ENCODE measurements at regions not wholly inside any gene's neighbourhood (a gene's known extent, or its start where the extent isn't known, plus 50 kb on each side); places are given as distances from the start of the nearest gene placed in this dataset.
"Not testable (repeated sequence)": the region's sequence is repeated elsewhere in the genome, so short reads cannot be mapped to it uniquely, and the experiment has no call there.

DNA sequence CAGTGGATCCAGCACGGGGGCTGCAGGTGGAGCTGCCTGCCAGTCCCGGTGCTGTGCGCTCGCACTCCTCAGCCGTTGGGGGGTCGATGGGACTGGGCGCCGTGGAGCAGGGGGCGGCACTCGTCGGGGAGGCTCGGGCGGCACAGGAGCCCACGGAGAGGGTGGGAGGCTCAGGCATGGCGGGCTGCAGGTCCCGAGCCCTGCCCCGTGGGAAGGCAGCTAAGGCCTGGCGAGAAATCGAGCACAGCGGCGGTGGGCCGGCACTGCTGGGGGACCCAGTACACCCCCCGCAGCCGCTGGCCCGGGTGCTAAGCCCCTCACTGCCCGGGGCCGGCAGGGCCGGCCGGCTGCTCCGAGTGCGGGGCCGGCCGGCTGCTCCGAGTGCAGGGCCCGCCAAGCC, 52.3 kb upstream of the MARK1 start:
- not testable (repeated sequence) for FAIRE-seq

DNA sequence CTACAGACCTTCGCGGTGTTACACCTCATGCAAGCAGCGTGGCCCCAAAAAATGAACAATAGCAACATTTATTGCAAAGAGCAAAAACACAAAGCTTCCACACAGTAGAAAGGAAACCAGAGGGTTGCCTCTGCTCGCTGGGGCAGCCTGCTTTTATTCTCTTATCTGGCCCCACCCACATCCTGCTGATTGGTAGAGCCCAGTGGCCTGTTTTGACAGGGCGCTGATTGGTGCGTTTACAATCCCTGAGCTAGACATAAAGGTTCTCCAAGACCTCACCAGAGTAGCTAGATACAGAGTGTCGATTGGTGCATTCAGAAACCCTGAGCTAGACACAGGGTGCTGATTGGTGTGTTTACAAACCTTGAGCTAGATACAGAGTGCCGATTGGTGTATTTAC, 52.8 kb upstream of the MARK1 start:
- not testable (repeated sequence) for FAIRE-seq

DNA sequence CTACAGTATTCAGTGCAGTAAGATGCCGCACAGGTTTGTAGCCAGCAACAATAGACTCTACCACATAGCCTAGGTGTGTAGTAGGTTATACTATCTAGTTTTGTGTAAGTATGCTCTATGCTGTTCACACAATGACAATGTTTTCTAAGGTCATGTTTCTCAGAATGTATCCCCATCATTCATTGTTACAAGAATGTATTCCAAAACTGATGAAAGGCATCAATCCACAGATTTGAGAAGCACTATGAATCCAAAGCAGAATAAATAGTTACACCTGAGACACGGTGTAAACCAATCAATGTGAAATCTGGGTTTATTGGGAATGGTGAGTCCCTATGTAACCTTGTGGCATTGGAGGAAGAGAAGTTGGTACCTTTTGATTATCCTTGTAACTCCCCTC, 54.5 kb upstream of the MARK1 start:
- no peak for FAIRE-seq

DNA sequence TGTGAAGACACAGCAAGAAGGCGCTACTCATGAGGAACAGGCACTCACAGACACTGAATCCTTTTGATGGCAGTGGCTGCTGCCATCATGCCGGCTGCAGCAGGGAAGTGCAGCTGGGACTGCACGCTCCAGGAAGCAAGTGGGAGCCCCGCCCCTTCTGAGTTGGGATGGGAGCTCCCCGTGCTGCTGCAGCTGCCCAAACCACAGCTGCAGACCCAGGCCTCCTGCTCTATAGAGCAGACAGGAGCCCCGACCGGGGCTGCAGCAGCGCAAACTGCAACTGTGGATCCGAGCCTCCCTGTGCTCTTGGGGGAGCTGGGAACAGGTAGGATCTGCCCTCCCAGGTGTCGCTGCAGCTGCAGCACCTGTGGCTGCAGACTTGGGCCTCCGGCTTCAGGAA, 65.2 kb upstream of the MARK1 start:
- FAIRE-seq: no peak

DNA sequence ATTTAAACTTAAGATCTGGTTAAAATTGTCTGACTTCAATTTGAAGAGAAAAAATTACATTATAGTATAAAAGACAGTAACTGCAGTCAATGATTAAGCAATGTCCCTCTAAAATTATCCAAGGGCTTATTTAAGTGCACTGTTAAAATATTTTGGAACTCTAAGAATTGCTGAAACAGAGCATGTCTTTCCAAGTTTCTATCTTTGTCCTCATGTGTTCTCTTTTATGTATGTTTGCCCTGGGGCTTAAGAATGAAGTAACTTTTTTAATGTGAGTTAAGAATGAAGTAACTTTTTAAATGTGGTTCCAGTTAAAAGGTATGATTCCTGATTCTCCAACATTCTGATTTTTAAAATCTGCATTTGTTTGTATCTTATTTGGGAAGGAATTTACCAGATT, 69.0 kb upstream of the MARK1 start:
- no peak for FAIRE-seq

DNA sequence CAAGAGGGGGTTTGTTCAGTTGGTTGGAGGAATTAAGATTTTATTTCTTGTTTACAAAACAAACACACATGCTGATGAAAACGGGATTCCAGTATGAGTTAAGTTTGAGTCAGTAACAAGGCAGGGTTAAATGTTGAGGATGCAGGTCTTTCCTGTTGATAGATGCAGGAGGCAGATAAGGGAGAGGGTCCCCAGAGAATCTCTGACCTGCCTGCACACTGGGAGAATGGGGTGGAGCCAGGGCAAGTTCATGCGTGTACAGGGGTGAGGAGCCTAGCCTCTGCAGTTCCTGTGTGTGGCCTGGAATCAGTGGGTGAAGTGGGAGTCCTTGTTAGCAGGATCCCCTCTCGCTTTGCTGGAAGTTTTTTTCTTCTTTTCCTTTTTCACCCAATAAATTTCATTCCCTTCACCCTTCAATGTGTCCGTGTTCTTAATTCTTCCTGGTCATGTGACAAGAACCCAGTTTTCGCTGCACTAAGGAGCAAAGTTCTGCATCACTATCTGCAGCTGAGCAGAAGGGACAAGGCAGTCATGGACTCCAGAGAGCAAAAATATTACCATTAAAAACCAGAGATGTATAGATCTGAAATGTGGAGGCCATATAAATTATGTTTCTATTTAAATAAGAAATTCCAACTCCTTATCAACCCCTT, 69.9 kb upstream of the MARK1 start:
- FAIRE-seq: no peak

DNA sequence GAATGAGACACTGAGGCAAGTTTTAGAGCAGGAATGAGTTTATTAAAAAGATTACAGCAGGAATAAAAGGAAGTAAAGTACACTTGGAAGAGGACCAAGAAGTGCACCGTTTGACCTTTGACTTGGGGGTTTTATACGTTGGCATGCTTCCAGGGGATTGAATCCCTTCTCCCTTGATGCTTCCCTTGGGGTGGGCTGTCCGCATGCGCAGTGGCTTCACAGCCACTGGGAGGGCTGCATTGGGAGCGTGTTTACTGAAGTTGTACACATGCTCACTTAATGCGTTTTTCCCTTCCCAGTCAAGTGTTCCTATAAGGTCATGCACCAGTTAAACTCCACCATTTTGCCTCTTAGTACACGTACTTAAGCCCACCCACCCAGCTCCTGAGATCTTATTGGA, 72.4 kb upstream of the MARK1 start:
- no peak for FAIRE-seq

DNA sequence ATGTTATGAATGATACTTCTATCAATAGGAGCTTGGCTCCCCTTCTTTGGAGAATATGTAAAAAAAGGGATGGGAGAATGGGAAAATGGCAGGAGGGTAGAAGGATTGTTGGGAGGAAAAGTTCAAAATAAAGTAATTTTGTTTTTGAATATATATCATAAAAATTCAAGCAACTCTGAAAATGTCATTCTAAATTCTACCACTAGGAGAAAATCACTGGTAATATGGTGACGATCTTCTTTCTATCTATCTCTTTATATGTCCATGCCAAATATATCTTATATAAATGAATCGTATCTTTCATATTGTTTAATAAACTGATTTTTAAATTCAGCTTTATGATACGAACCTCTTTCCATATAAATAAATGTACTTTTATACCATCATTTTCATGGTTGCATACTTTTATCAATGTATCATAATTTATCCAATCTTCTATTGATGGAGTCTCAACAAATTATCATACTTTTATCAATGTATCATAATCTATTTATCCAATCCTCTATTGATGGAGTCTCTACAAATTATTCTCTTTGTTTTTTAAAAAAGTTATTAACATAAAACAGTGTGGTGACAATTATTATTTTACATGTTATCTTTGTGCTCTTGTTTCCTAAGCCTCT, 73.7 kb upstream of the MARK1 start:
- FAIRE-seq: peak; percentile 88

DNA sequence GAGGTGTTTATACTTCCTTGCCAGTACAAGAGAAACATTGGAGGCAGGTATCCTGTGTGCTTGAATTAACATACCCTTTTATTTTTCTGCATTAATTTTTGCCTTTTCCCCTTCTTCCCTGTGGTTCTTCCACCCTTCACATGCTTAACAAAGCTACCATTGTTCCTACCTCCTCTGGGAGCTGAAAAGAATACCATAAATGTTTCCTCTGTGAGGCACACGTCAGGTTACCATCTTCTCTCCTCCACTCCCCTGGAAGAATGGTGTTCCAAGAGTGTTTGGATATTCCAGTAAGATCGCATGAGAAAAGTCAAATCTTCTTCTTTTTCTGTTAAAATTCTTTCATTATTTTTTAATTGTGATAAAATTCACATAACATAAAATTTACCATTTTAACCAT, 74.6 kb upstream of the MARK1 start:
- no peak for FAIRE-seq

DNA sequence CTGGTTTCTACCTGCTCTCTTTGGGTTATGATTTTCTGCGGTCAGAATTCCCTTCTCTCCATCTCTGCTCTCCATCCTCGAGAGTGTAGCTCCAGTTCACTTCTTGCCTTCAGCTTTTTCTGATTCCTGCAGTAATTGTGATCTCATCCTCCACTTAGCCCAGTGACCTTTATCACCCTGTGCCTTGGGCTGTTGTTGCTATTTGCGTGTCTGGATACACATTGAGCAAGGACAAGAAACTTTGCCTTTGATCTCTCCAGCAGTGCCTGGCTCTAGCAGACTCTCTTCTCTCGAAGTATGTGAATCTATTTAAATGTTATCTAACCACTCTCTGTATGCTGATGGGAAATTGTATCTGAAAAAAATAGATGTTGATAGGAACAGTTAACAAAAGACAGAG, 76.4 kb upstream of the MARK1 start:
- FAIRE-seq: no peak

DNA sequence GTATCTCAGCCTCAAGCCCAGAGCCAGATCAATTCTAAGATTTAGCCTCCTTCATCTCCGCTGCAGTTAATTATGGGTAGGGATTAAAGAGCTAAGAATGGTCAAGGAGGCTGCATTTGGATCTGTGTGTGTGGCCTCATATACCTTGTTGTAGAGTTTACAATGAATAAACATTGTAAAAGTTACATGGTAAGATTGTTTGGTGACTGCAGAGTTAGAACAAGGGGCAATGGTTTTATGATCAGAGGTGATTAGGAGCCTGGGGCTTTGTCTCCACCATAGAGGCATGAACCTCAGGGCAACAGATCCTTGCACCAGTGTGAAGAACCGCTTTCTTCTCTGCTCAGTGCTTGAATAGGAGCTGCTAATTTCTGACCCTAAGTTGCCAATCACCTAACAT, 77.0 kb upstream of the MARK1 start:
- no peak for FAIRE-seq

DNA sequence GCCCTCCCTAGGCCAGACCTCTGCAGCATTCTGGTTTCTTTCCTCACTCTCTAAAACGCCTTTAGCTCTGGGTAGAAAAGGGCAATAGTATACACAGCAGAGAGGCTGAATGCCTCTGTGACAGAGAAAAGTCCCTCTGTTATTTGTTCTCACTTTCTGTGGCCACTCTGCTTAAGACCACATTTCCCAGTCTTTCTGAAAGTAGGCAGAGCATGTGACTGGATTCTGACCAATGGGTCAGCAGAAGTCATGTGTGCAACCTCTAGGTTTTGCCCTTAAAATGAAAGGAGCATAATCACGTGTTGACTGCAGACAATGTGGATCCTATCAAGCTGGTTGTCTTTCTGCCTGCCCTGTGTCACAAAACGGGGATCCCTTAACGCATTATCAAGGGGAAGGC, 79.7 kb upstream of the MARK1 start:
- no peak for FAIRE-seq

DNA sequence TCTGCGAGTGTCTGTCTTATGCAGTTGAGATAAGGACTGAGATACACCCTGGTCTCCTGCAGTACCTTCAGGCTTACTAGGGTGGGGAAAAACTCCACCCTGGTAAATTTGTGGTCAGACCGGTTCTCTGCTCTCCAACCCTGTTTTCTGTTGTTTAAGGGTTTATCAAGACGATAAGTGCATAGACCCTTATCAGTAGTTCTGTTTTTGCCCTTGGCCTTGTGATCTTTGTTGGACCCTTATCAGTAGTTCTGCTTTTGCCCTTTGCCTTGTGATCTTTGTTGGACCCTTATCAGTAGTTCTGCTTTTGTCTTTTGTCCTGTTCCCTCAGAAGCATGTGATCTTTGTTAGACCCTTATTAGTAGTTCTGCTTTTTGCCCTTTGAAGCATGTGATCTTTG, 83.3 kb upstream of the MARK1 start:
- FAIRE-seq: not testable (repeated sequence)

DNA sequence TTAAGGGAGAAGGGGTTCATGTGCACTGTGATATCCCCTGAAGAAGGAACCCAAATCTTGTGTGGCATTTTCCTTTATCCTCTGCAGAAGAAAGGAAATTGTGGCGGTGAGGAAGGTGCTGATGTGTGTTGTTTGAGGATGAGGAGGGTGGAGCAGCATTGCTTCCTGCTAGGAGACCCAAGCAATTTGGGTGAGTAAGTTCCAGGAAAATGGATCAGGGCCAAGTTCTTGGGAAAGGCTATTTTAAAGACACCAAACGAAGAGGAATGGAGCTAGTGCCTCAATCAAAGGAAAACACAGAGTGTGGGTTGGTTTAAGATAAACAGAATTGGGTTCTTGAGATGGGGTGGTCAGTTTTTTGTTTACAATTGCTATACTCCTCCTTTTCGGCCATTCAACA, 86.7 kb upstream of the MARK1 start:
- FAIRE-seq: no peak

DNA sequence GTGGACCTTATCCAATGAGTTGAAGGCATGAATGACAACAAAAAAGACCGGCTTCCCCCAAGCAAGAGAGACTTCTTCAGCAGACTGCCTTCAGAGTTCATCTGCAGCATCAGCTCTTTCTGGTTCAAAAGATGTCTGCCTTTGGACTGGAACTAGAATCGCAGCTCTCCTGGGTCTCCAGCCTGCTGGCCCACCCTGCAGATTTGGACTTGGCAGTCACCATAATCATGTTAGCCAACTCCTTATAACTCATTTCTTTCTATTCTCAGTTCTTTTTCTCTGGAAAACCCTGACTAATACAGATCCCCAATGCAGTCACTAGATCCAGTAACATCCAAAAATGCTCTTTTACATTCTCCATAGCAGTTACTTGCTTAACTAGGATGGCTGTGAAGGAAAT, 89.2 kb upstream of the MARK1 start:
- FAIRE-seq: no peak

DNA sequence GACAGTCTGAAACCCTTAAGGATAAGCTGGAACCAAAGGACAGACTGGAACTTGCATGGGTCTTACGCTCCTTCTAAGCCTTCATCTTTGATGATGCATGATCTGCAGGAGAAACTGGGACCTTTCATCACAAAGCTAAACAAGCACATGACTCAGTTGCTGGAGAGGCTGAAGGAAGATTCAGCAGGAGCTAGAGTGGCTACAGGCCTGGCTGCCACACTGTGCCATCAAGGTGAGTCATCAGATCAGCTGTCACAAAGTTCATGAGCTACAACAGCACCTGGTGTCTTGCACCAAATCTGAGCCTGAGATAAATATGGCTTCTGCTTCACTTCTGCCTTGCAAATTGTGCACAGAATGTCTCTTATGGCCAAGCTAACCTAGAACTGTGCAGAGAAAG, 95.5 kb upstream of the MARK1 start:
- FAIRE-seq: no peak

DNA sequence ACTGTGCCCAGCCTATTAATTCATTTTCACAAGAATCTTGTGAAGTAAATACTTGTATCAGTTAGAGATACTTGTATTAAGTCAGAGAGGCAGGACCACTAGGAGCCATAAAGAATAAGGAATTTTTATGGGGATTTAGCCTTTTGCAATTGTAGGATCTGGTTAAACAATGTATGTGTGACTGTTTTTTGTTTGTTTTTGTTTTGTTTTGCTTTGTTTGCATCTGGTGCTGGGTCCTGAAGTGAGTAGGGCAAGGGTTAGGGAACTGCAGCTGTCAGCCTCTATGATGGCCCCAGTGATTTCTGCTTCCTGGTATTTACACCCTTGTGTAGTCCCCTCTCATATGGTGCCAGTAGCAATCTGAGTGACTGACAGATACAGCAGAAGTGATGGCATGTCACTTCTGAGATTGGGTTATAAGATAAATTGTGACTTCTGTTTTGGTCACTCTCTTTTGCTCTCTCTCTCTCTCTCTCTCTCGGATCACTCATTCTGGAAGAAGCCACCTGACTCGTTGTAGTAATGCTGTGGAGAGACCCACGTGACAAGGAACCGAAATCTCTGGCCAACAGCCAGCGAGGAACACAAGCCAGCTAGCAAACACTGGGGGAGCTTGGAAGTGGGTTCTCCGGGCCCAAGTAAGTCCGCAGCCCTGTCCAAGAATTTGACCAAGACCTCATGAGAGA, 96.2 kb upstream of the MARK1 start:
- no peak for FAIRE-seq

DNA sequence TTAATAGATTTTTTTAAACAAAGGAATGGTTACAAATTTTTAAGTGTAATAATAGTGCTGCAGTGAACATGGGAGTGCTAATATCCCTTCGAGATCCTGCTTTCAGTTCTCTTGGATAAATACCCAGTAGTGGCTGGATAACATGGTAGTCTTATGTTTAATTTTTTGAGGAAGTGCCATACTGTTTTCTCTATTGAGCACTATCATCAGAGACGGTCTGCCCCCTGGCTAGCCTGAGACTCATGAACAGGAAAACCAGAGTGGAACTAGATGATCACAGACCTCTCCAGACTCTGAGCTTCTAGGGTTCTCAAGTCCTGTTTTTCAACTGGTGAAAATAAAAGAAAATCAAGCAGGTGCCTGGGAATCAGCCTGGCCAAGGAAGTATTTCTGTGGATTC, 97.3 kb upstream of the MARK1 start:
- no peak for FAIRE-seq

DNA sequence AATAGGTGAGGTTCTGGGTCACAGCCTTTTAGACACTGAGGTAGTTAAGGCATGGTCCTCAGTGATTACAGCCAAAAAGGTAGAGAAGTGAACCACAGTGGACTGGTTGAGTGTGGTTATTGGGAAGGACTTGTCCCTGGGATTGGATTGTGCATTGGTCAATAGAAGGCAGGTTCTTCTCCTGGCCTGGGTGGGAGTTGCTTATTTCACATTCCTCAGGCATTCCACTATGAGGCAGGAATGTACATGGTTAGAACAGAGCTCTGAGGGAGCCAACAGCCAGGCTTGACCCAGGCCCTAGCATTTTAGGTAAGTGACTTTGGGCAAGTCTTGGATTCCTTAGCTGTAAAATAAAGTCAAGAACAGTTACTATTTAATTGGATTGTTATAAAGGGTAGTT, 97.9 kb upstream of the MARK1 start:
- no peak for FAIRE-seq

DNA sequence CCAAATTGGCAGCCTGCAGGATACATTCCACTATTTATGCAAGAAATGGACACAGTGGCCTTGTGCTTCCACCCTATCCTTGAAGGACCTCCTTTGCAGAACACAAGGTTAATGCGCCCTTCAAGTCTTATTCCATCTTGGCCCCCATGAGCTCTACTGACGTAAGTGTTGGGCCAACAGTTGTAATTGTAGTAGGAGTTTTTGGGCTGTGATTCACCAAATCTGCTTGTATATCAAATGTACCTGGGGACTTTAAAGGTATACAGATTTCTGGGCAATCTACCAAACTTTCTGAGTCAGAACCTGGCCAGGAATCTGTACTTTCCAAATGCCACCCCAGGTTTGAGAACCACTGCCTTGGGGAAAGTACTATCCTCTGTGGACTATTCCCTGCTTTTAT, 100.9 kb upstream of the MARK1 start:
- FAIRE-seq: no peak

DNA sequence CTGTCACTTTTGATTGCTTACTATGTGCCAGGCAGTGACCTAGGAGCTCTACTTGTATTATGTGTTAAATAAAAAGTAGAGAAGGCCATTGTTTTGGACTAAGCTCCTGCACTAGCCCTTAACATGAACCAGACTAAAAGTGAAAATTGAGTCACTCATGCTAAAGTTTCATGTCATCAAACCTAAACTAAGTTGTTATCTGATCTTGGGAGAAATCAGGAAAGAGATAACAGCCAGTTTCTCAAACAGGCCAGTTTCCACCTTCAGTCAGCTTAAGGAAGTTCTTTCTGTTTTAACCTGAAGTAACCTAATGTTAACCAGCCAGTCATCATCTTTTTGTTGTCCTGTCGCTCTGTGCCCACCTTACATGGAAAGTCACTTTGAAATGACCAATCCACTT, 102.1 kb upstream of the MARK1 start:
- FAIRE-seq: no peak

DNA sequence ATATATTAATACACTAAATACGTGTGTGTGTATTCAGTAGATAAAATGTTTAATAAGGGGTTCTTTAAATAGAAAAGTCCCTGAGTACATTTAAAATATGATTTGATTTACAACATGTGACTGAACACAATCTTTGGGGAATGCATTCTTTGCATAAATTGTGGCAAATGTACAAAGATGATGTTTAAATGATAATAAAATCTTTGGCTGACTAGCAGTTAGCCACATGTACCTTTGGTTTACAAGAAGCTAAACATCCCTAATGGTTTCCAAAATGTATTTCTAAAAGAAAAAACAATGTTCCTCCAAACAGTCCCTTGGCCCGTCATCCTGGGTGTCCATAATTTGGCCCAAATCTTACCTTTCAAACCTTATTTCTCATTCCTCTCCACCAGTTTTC, 106.4 kb upstream of the MARK1 start:
- no peak for FAIRE-seq

DNA sequence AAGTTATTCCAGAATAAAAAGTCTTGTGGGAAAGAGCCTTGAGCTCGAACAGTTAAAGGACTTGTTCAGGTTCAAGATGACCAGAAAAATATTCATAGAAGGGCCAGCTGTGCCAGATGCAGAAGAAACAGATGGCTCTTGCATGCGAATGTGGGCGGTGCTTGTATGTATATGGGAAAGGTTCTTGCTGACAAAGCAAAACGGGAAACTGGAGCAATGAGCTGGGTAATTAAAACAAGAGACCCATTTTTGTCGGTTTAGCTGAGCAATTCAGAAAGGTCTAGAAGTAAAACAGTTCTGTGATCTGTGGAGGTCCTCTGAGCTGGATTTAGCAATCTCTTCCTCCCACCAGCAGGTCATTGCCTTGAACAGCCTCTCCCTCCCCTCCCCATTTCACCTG, 107.2 kb upstream of the MARK1 start:
- FAIRE-seq: no peak

DNA sequence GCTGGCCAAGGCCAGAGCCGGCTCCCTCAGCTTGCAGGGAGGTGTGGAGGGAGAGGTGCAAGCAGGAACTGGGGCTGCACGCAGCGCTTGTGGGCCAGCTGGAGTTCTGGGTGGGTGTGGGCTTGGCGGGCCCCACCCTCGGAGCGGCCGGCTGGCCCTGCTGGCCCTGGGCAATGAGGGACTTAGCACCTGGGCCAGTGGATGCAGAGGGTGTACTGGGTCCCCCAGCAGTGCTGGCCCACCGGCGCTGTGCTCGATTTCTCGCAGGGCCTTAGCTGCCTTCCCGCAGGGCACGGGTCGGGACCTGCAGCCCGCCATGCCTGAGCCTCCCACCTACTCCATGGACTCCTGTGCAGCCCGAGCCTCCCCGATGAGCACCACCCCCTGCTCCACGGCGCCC, 115.6 kb upstream of the MARK1 start:
- FAIRE-seq: not testable (repeated sequence)

DNA sequence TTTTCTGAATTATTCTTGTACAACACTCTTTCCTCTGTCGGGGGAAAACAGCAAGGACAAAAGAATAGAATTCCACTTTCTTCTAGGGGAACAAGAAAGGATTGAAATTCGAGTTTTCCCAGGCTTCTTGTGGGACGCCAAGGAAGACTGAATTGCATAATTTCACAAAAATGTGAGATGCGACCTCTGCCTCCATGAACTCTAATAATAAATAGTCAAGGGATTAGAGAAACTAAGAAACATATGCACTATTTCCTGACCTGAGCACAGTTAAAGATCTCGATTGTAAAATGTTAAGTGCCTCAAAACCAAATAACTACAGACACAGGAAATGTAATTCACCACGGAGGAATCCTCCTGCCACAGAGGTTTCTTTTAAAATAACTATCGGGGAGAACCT, 117.3 kb upstream of the MARK1 start:
- no peak for FAIRE-seq

Measured in TTC549 (cell line).